GM19035 (cell line): ENCODE measurements at regions not wholly inside any gene's neighbourhood (a gene's known extent, or its start where the extent isn't known, plus 50 kb on each side); places are given as distances from the start of the nearest gene placed in this dataset.
A peak's percentile ranks its signal among the peaks of the same experiment; 100 is the strongest.

Source experiments
- ATAC-seq: cut with Tn5 transposase; IDR thresholded peaks from one replicate; pipeline ENCODE4 v1.9.1; 2021; ENCODE audit not compliant: unreplicated experiment

GRCh38 chr5:138666226-138666742, 86.9 kb upstream of the CTNNA1 start:
- ATAC-seq = no peak

- no peak for ATAC-seq
Observed at GRCh38 chr5:138665261-138665660, 88.0 kb upstream of the CTNNA1 start.

GRCh38 chr5:138664276-138664943, 88.8 kb upstream of the CTNNA1 start:
- no peak for ATAC-seq

GRCh38 chr5:138663561-138663960, 88.4 kb upstream of the HSPA9 start:
- no peak for ATAC-seq

GRCh38 chr5:138663009-138663408, 87.8 kb upstream of the HSPA9 start:
- no peak for ATAC-seq

- no peak for ATAC-seq
Observed at GRCh38 chr5:138662599-138662998, 87.4 kb upstream of the HSPA9 start.

- ATAC-seq = no peak
Observed at GRCh38 chr5:138661991-138662434, 86.8 kb upstream of the HSPA9 start.

GRCh38 chr5:138661291-138661960, 86.2 kb upstream of the HSPA9 start:
- no peak for ATAC-seq

GRCh38 chr5:138660051-138660572, 84.9 kb upstream of the HSPA9 start:
- ATAC-seq = no peak

- no peak for ATAC-seq
Observed at GRCh38 chr5:138659561-138659960, 84.4 kb upstream of the HSPA9 start.

GRCh38 chr5:138659121-138659520, 83.9 kb upstream of the HSPA9 start:
- no peak for ATAC-seq

- ATAC-seq = no peak
Observed at GRCh38 chr5:138658676-138659075, 83.5 kb upstream of the HSPA9 start.

GRCh38 chr5:138657360-138657759, 82.2 kb upstream of the HSPA9 start:
- no peak for ATAC-seq

- no peak for ATAC-seq
Observed at GRCh38 chr5:138656916-138657315, 81.7 kb upstream of the HSPA9 start.

- ATAC-seq = no peak
Observed at GRCh38 chr5:138655530-138656190, 80.5 kb upstream of the HSPA9 start.

GRCh38 chr5:138654281-138654867, 79.2 kb upstream of the HSPA9 start:
- ATAC-seq = peak; percentile 63

GRCh38 chr5:138653502-138653901, 78.3 kb upstream of the HSPA9 start:
- ATAC-seq = no peak

- ATAC-seq = no peak
Observed at GRCh38 chr5:138651767-138652117, 76.5 kb upstream of the HSPA9 start.

GRCh38 chr5:138651058-138651766, 76.0 kb upstream of the HSPA9 start:
- no peak for ATAC-seq

GRCh38 chr5:138650196-138650595, 75.0 kb upstream of the HSPA9 start:
- ATAC-seq = no peak

- ATAC-seq = no peak
Observed at GRCh38 chr5:138649775-138650174, 74.6 kb upstream of the HSPA9 start.
